ENCODE measurements at regions not wholly inside any gene's neighbourhood (a gene's known extent, or its start where the extent isn't known, plus 50 kb on each side); places are given as distances from the start of the nearest gene placed in this dataset.
"Not testable (repeated sequence)": the region's sequence is repeated elsewhere in the genome, so short reads cannot be mapped to it uniquely, and the experiment has no call there.

DNA sequence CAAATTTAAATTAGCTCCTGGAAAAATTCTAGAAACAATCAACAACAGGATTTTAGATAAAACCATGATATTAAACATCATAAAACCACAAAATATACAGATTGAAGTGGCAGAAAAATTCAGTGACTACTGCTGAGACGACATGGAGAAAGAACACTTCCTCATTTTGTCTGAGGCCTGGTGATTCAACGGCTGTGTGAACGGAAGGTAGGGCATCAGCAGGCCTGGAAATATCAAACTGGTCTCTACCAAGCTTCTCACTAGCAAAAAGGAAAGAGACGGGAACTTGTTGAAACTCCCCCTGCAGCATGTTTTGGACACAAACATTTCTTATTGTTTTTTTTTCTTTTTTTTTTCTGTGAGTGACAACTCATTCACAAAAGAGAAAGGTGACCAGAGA lies 58.0 kb upstream of the AHI1 start:
- DNase-seq = no peak

DNA sequence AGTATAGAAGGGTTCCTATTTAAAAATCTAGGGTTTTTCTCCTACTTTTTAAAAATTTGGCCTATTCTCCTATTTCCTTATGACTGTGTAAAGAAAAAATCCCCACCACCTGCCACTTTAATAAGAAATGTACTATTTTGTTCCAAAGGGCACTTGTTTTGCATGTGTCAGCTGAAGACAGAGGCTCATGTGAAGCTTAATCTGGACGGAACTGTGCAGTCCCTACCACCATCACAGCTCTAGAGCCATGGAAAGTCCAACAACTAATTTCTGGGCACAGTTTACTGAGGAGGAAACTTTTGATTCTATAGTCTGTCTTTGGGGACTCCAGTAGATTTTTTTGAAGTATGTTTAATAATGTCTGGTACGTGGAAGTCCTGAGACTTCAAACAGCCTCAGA lies 60.0 kb upstream of the AHI1 start:
- no peak for DNase-seq

DNA sequence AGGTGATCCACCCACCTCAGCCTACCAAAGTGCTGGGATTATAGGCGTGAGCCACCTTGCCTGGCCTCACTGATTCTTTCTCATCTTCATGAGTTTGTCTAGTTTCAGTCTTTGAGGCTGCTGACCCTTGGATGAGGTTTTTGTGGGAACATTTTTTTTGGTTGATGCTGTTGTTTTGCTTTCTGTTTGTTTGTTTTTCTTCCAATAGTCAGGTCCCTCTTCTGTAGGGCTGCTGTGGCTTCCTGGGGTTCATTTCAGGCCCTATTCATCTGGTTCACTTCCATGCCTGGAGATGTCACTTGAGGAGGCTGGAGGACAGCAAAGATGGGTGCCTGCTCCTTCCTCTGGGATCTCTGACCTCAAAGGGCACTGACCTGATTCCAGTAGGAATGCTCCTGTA lies 68.1 kb upstream of the AHI1 start:
- not testable (repeated sequence) for DNase-seq

DNA sequence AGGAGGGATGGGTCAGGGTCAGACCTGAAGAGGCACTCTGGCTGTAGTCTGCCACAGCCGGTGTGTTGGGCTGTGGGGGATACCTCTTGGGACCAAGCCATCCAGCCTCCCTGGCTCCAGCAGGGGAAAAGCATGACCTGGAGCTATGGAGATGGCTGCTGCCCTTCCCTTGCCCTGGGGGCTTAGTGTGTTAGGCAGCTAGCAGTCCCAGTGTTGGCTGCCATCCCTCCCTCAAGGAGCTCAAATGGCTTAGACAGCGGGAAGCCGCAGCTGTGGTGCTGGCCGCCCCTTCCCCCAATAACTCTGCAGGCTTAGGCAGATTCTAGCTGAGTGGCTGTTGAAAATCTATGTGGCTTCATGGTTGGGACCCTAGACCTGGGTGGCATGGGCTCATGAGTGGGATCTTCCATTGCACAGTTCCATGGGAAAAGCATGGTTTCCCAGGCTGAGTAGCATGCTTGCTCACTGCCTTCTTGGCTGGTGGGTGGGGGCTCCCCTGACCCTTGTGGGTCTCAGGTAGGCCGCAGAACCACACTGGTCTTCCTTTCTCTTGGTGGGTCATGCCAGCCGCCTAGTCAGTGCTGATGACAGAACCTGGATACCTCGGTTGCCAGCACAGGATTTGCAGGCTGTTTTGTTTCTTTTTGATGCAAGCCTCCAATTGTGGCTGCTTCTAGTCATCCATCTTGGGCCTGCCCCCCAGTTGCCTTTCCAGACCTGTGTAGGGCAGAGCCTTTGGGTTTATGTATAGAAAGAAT lies 69.0 kb upstream of the AHI1 start:
- no peak for DNase-seq

DNA sequence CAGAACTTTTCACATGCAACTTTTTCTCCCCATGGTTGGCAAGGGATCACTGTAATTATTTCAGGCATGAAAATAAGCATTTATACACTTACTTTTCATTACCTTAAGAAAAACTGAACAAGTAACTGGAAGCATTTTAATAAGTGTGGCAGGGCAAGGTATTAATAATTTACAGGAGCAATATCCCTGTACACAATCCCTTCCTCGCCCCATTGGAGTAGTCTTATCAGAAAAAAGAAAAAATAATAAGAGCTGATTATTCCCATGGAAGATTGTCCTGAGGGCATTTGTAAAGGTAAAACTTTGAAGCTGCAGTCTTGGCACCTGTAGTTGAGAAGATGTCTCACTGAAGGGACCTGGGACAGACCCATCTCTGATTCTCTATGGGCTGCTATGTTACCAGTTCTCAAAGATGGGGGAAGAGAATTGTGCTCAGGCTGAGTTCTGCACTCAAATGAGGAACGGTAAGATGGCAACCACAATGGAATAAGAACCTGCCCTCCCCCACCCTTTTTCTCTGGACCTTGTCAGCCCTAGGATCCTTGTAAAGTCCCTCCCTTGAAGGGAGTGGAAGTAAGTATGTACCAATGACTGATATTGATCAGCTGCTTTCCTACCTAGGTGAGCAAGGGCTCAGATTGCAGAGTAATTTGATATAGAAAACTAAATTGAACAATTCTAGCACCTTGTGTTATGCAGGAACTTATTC lies 70.0 kb upstream of the AHI1 start:
- no peak for DNase-seq

DNA sequence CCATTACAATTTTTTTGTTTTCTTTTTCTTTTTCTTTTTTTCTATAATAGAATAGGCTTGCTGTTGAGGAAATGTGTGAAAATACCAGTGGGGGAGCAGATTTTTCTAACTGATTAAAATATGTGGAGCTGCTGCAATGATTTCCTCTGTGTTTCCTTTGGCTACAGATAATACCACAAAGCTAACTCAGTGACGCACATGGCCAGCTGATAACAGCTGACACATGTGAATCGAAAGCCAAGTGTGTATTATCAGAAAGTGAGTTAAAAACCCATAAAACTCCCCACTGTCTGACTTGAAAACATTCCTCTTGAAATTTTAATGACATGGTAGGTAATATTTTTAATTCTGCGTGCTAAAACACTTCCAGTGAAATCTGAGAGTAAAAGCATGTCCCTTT lies 70.8 kb upstream of the AHI1 start:
- no peak for DNase-seq

DNA sequence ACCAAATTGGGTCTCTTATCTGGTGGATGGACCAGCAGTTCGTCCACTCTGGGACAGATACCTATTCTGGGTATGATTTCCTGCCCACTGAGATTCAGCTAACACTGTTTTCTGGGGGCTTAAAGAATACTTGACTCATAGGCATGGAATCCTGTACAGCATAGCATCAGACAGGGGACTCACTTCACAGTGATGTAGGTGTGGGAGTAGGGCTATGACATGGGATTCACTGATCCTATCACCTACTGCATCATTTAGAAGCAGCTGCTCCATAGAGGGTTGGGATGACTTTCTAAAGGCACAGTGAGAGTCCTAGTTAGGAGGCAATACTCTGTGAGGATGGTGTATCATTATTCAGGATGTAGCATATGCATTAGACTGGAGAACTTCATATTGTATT lies 74.5 kb upstream of the AHI1 start:
- DNase-seq = no peak

DNA sequence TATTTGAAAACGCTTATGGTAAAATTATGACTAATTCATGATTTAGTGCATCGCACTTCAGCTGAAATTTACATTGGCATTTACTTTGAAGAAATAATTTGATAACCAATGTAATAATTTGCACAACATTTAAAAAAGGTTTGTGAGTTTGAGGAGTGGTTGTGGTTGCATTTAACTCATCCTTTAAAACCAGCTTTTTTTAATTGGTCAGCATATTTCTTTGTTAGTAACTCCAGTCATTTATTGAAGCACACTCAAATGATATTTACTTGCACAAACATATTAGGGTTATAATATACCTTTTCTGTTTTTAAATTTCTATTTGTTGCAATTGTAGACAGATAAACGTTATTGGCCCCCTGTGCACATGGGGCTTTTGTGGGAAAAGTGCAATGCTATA lies 78.1 kb upstream of the AHI1 start:
- no peak for DNase-seq

DNA sequence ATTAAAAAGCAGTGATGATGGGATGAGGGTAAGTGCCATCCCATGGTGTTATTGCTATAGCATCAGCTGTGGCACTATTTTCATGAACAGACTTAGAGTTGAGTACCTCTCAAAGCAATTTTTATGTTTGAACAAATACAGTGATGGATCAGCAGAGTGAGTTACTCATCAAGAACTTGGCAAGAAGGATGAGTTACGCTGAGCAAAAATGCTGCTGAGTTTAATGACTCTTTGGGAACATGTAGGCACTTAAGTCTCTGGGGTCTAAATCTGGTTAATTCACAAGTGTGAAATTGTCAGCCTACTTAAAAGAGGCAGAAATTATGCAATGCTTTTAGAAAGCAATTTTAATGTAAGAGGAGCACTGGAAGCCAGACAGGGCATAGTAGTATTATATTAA lies 78.5 kb upstream of the AHI1 start:
- DNase-seq = no peak

DNA sequence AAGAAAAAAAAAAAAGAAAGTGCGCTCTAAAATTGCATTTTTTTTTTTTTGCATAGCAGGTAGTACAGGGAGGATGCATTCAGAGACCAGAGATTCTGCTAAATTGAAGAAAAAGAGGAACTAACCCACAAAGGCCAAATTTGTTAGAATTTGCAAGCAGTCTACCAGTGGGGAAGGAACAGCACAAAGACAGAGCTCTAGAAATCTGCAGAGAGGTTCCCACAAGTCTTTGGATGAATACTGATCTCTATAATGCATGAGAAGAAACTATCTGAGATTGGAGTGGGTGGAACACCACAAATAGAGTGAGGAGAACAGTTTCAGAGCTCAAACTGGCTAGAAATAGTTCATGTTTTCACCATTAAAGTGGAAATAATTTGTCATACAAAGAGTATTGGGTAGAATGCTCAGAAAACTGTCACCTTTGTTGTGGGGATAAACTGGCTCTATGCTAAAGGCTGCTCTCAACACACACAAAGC lies 79.6 kb upstream of the AHI1 start:
- DNase-seq = no peak

DNA sequence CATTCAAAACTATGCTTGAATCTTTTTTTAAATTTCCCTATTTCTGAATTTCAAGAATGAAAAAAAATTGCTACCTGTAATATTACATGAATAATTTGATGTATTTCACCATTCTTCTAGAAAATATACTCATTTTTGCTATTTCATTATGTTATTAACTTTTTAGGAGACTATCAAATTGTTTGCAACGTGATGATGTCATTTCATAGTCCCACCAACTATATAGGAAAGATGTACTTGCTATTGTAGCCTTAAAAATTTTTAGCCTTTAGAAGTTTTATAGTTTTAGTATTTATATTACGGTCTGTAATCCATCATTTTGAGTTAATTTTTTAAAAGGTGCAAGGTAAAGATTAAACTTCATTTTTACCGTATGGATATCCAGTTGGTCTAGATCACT lies 81.4 kb upstream of the AHI1 start:
- DNase-seq = no peak

DNA sequence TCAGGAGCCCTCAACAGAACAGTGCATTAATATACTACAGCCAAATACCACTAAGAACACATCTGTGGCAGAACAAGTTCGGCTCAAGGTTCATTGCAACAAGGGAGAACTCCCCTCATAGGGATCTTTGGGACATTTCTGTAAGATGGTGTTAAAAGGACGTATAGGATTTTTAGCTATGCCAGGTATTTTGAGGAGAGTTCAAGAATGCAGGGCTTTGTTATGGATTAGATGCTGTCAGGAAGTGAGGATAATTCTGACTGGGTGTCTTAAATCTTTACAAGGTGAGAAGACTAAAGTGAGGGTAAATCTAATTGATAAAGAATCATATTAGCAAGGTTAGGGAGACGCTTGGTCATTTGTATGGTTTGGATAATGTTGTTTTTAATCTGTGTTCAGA lies 83.7 kb upstream of the AHI1 start:
- DNase-seq = no peak

DNA sequence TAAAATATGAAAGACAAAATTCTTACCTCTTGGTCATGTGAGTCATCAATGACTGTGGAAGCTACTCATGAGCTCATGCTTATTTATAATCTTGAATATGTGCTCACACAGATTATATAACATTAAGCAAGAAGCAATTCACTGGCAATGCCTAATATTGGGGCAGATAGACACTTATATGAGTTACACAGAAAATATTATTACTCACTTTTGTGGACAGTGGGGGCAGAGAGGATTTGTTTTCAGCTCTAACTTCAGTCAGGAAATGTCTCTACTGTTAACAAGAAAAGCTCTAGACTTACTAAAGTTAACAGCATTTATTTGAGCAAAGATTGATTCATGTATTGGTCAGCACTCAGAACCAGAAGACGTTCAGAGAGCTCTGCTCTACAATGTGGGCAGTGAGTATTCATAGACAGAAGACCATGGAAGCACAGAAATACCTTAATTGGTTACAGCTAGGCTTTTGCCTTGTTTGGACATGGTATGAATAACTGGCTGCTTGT lies 85.8 kb upstream of the AHI1 start:
- no peak for DNase-seq

DNA sequence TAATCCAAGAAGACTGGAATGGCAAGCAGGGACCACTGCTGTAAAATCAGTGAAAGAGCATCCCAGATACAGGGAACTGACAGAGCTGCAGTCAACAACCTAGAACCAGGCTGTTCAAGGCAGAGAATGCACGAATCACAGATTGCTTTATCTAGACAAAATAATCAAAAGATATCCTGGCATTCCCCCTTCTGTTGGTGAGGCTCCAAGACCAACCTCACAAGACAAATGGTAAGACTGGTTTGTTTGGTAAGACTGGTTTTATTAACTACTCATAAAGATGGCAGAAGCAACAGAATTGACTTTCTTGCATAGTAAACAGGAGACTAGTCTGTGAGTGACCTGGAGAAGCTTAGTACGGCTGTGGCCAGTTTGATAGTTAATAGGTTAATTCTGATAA lies 88.8 kb upstream of the AHI1 start:
- no peak for DNase-seq

DNA sequence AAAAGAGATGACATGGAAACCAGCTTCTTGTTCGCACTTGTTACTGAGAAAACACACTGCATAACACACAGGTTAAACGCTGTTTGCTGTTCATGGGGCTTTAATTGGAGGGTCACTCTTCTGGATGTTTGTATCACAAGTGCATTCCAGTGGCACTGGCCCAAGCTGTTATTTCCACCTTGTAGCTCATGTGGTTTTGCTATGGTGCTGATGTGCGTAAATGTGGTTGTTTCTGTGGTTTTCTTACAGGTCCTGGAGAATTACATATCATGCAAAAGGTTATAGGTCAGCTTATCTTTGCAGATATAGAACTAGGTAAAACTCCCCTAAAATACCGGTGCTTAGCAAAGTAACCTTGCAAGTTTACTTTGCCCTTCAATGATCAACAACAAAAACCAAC lies 89.3 kb upstream of the AHI1 start:
- DNase-seq = no peak

DNA sequence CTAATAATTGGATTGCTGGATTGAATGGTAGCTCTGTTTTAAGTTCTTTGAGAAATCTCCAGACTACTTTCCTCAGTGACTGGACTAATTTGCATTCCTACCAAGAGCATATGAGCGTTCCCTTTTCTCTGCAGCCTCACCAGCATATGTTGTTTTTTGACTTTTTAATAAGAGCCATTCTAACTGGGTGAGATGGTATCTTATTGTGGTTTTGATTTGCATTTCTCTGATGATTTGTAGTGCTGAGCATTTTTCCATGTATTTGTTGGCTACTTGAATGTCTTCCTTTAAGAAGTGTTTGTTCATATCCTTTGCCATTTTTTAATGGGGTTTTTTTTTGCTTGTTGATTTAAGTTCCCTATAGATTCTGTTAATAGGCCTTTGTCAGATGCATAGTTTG lies 94.7 kb upstream of the AHI1 start:
- DNase-seq = peak; percentile 47

DNA sequence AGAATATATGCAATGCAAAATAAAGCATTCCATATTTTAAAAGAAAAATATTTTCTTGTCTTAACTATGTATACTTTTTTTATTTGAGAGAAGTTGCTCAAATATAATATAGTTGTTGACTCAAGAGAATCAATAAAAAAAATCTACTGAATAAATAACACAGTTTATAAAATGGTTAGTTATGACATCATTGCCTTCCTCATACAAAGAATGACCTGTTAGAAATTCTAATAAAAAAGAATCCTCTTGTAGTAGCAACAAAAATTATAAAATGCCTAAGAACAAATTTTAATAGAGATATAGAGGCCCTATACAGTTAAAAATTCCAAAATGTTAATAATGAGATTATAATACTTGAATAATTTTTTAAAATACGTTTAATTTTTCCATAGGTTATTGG lies 96.5 kb upstream of the AHI1 start:
- no peak for DNase-seq

DNA sequence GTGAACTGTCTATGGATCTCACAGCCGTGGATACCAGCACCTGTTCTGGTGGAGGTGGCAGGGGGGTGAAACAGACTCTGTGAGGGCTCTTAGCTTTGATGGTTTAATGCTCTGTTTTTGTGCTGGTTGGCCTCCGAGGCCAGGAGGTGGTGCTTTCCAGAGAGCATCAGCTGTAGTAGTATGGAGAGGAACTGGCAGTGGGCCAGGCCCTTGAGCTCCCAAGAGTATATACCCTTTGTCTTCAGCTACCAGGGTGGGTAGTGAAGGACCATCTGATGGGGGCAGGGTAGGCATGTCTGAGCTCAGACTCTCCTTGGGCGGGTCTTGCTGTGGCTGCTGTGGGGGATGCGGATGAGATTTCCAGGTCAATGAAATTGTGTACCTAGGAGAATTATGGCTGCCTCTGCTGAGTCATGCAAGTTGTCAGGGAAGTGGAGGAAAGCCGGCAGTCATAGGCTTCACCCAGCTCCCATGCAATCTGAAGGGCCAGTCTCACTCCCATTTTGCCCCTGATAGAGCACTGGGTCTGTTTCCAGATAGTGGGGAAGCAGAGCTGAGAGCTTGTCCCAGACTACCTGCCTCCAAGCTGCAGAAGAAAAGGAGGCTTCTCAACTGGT lies 102.7 kb upstream of the AHI1 start:
- no peak for DNase-seq

DNA sequence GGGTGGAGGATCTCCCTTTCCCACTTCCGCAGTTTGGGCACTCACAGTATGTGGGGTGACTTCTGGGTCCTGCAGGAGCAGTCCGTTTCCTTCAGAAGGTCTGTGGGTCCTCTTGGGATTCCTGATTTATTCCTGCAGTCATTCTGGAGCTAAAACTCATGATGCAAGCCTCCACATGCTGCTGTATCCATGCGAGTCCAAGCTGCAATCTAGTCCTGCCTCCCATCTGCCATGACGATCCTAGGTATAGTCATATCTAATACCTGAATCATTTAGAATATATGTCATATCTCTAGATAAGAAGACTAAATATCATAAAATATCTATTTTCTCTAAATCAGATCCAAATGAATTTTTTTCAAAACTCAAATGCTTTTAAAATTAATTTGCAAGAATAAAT lies 103.4 kb upstream of the AHI1 start:
- DNase-seq = no peak

DNA sequence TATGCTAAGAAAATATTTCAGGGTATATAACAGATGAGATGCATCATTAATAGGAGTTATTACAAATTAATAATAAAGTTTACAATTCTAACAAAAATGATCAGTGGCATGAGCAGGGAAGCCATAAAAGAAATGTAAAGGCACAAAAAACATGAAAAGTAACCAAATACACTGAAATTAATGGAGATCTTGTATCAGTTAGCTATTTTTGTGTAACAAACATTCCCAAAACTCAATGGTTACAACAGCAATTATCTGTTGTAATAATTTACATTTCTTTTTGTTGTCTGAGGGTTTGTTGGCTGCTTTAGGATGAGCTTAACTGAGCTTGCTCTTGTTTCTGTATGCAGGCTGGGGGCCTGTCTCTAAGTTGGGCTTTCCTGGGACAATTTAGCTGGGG lies 104.3 kb upstream of the AHI1 start:
- no peak for DNase-seq

DNA sequence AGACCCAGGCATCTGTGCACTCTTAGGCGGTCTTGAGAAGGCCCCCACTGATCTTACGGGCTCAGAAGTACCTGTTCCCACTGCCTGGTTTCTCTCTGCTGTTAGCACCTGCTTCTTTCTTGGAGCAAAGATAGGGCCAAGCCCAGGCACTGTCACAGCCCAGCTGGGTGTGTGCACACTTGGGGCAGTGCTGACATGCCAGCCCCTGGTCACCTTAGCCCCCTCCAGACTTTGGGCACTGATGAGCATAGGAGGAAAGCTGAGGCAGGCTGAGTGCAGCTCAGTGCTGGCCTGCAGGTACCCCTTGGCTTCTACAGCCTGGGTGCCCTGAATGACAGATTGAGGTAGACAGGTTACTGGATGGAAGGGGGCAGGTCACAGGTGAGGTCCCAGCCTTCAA lies 105.7 kb upstream of the AHI1 start:
- DNase-seq = no peak

DNA sequence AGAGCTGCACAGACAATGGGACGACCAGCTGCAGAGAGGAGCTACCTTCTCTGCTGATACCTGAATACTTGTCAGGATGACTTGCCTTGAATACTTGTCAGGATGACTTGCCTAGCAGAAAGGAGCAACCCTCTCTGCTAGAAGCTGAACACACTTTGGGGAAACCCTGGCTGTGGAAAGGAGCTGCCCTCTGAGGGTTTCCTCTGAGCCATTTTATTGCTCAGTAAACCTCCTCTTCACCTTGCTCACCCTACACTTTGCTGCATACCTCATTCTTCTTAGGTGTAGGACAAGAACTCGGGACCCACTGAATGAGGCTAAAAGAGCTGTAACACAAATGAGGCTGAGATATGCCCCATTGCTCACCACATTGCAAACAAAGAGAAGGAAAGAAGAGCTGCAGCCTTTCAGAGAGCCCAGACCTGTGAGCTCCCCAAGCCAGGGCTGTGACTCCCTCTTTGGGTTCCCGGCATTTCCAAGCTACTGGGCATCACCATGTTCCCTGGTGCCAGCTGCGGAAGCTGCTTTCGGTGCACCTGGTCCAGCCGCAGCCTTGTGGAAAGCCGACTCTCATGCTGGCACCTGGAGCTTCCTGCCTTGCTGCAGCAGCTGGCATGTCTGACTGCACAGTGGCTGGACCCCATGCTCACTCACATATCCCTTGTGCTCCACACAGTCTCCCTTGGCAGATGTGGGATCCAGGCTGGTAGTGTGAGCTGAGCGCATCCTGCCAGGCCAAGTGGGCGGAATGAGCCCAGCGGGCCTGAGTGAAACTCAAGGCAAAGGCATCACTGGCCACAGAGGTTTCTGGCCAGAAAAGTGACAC lies 106.7 kb upstream of the AHI1 start:
- DNase-seq = no peak

DNA sequence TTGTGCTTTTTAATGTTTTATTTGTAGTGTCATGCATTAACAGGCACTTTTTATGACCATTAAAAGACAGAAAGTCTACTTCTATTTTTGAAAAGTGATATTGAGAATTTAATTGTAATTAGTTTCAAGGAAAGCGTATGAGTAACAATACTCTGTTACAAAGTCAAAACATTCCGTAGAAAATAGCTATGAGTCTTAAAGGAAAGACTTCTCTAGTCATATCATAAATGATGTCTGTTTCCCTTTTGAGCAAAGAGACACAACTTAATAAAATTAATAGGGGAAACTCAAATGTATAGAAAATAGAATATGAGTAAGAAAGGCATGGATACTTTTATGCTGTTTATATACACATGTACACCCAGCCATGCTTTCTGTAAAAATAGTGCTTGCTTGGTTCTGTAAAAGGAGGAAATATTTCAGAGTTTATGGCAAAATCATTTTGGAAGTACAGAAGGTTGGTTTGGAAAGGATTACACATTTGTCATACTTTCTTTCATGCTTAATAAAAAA lies 107.8 kb upstream of the AHI1 start:
- DNase-seq = no peak

Measured in NCI-H526 treated with DMSO at 0.1 percent for 48 hours (cell line).